Liver (tissue), 3 donors: ENCODE measurements at regions not wholly inside any gene's neighbourhood (a gene's known extent, or its start where the extent isn't known, plus 50 kb on each side); places are given as distances from the start of the nearest gene placed in this dataset.

Source experiments
- HNF4G ChIP-seq: IDR thresholded peaks from 2 replicates; pipeline ENCODE4 v1.6.1; 2016; ENCODE audit warnings: antibody characterized with exemption
- RAD21 ChIP-seq, 2 donors: IDR thresholded peaks; 2 replicates each; pipeline ENCODE4 v1.6.1; 2016; ENCODE audit warnings: antibody characterized with exemption in 2 of 2, mild to moderate bottlenecking in 2 of 2
- RXRA ChIP-seq, 2 donors: IDR thresholded peaks; 2 replicates each; pipeline ENCODE4 v1.6.1; 2017 to 2018; ENCODE audit warnings: antibody characterized with exemption in 2 of 2, mild to moderate bottlenecking in 1 of 2
- TAF1 ChIP-seq: conservative IDR thresholded peaks from 2 replicates; pipeline ENCODE4 v1.6.1; 2016; ENCODE audit warnings: antibody characterized with exemption, mild to moderate bottlenecking
- TF ChIP-seq, protein P1 (sequence below): IDR thresholded peaks from 2 replicates; pipeline ENCODE4 v1.6.1; 2016; ENCODE audit warnings: antibody characterized with exemption, mild to moderate bottlenecking
- TF ChIP-seq, protein P2 (sequence below): fragments of 150-350 bp; IDR thresholded peaks from 2 replicates; pipeline ENCODE4 v1.5.1; 2017; ENCODE audit warnings: improper control_type of control experiment, low read depth, low read length; ENCODE audit not compliant: missing input control
- TF ChIP-seq, protein P3 (sequence below): IDR thresholded peaks from 2 replicates; pipeline ENCODE4 v1.6.1; 2016; ENCODE audit warnings: antibody characterized with exemption
- TF ChIP-seq, protein P4 (sequence below): IDR thresholded peaks from 2 replicates; pipeline ENCODE4 v1.6.1; 2016; ENCODE audit warnings: antibody characterized with exemption
- donor health status: healthy.
- donor health status: healthy.

DNA sequence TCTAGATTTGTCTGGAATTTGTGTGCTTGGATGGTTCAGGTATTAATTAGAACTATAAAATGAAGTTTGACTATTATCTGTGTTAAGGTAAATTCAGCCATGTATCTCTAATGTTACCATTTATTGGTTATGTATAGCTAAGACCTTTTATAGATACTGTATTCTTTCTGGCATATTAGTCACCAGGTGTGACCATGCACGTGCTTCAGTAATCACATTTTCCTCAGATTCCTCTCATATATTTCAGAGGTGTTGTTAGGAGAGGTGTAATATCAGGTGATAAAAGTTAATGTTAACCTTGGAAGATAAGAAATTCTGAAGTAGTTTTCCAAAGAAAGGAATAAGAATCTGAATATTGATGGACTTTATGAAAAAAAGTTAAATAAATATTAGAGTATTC is 194.5 kb upstream of the KHDRBS2 start:
- TF ChIP-seq, protein P1, sequence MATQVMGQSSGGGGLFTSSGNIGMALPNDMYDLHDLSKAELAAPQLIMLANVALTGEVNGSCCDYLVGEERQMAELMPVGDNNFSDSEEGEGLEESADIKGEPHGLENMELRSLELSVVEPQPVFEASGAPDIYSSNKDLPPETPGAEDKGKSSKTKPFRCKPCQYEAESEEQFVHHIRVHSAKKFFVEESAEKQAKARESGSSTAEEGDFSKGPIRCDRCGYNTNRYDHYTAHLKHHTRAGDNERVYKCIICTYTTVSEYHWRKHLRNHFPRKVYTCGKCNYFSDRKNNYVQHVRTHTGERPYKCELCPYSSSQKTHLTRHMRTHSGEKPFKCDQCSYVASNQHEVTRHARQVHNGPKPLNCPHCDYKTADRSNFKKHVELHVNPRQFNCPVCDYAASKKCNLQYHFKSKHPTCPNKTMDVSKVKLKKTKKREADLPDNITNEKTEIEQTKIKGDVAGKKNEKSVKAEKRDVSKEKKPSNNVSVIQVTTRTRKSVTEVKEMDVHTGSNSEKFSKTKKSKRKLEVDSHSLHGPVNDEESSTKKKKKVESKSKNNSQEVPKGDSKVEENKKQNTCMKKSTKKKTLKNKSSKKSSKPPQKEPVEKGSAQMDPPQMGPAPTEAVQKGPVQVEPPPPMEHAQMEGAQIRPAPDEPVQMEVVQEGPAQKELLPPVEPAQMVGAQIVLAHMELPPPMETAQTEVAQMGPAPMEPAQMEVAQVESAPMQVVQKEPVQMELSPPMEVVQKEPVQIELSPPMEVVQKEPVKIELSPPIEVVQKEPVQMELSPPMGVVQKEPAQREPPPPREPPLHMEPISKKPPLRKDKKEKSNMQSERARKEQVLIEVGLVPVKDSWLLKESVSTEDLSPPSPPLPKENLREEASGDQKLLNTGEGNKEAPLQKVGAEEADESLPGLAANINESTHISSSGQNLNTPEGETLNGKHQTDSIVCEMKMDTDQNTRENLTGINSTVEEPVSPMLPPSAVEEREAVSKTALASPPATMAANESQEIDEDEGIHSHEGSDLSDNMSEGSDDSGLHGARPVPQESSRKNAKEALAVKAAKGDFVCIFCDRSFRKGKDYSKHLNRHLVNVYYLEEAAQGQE = no peak
- TF ChIP-seq, protein P2, sequence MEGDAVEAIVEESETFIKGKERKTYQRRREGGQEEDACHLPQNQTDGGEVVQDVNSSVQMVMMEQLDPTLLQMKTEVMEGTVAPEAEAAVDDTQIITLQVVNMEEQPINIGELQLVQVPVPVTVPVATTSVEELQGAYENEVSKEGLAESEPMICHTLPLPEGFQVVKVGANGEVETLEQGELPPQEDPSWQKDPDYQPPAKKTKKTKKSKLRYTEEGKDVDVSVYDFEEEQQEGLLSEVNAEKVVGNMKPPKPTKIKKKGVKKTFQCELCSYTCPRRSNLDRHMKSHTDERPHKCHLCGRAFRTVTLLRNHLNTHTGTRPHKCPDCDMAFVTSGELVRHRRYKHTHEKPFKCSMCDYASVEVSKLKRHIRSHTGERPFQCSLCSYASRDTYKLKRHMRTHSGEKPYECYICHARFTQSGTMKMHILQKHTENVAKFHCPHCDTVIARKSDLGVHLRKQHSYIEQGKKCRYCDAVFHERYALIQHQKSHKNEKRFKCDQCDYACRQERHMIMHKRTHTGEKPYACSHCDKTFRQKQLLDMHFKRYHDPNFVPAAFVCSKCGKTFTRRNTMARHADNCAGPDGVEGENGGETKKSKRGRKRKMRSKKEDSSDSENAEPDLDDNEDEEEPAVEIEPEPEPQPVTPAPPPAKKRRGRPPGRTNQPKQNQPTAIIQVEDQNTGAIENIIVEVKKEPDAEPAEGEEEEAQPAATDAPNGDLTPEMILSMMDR = no peak
- TF ChIP-seq, protein P3, sequence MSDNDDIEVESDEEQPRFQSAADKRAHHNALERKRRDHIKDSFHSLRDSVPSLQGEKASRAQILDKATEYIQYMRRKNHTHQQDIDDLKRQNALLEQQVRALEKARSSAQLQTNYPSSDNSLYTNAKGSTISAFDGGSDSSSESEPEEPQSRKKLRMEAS = no peak
- TF ChIP-seq, protein P4, sequence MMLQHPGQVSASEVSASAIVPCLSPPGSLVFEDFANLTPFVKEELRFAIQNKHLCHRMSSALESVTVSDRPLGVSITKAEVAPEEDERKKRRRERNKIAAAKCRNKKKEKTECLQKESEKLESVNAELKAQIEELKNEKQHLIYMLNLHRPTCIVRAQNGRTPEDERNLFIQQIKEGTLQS = no peak
- no peak for TF ChIP-seq RAD21 (IDR thresholded peaks at IDR 0.05)
- TF ChIP-seq TAF1 = no peak
- no peak for TF ChIP-seq RXRA (IDR thresholded peaks at IDR 0.05)
- TF ChIP-seq HNF4G = no peak
